ENCODE measurements at regions not wholly inside any gene's neighbourhood (a gene's known extent, or its start where the extent isn't known, plus 50 kb on each side); places are given as distances from the start of the nearest gene placed in this dataset.

- TF ChIP-seq POLR2A (IDR thresholded peaks at IDR 0.05): no peak
- no peak for TF ChIP-seq CTCF (IDR thresholded peaks at IDR 0.05)
Measured at GRCh38 chr12:20155374-20155773, 213.0 kb upstream of the PDE3A start.

Measured in sigmoid colon (tissue), 3 donors.